HEK293 (cell line): ENCODE measurements at regions not wholly inside any gene's neighbourhood (a gene's known extent, or its start where the extent isn't known, plus 50 kb on each side); places are given as distances from the start of the nearest gene placed in this dataset.

Experiments used
- CTCF ChIA-PET: fragments of 350-600 bp; formaldehyde crosslinking; extraction: SDS; loops from one replicate; lab custom pipeline; 2021; ENCODE audit warnings: antibody characterized with exemption; lab: Yijun Ruan, JAX
- POLR2A ChIA-PET: fragments of 300-600 bp; formaldehyde crosslinking; extraction: SDS; loops from one replicate; lab custom pipeline; 2020; ENCODE audit warnings: antibody characterized with exemption, inconsistent platforms; lab: Yijun Ruan, JAX
- H3K27ac ChIP-seq: fragments of 200-500 bp; sonication (Bioruptor generic); 2 replicates; pipeline ENCODE4 v1.5.1; 2014; ENCODE audit warnings: low read depth, low read length, control low read depth, inconsistent platforms; ENCODE audit errors: extremely low read depth
- H3K36me3 ChIP-seq, 2 experiments: fragments of 200-500 bp in 1 of 2; sonication (Bioruptor generic) in 1 of 2; 1 replicate in 1 of 2; 2 replicates in 1 of 2; pipeline ENCODE4 v1.5.1; 2014 to 2017; ENCODE audit warnings: inconsistent platforms in 2 of 2, low read length in 2 of 2; ENCODE audit not compliant: control insufficient read depth in 2 of 2, insufficient read depth in 1 of 2
- H3K4me1 ChIP-seq: fragments of 200-500 bp; sonication (Bioruptor generic); 2 replicates; pipeline ENCODE4 v1.5.1; 2014; ENCODE audit warnings: mild to moderate bottlenecking, low read length, inconsistent platforms; ENCODE audit not compliant: control insufficient read depth, insufficient read depth
- H3K4me3 ChIP-seq: 2 replicates; pipeline ENCODE4 v1.5.1; 2011; ENCODE audit warnings: low read depth, mild to moderate bottlenecking, control low read depth, low read length, moderate library complexity
- H3K9me3 ChIP-seq: fragments of 200-500 bp; sonication (Bioruptor generic); 2 replicates; pipeline ENCODE4 v1.5.1; 2014; ENCODE audit warnings: low read depth, low read length, inconsistent platforms; ENCODE audit not compliant: control insufficient read depth, insufficient read depth
- GLI2 ChIP-seq: fragments of 450-650 bp; formaldehyde crosslinking; IDR thresholded peaks from 2 replicates; pipeline ENCODE4; 2017; ENCODE audit warnings: missing biosample characterization, missing genetic modification characterization, low read depth, borderline replicate concordance
- PRDM2 ChIP-seq: fragments of 450-650 bp; formaldehyde crosslinking; IDR thresholded peaks from 2 replicates; pipeline ENCODE4 v1.5.1; 2016; ENCODE audit warnings: missing biosample characterization, missing genetic modification characterization, borderline replicate concordance
- REPIN1 ChIP-seq: fragments of 450-650 bp; formaldehyde crosslinking; IDR thresholded peaks from 2 replicates; pipeline ENCODE4 v1.5.1; 2017; ENCODE audit warnings: missing biosample characterization, missing genetic modification characterization, low read depth
- ZNF112 ChIP-seq: fragments of 450-650 bp; formaldehyde crosslinking; IDR thresholded peaks from 2 replicates; pipeline ENCODE4 v1.5.0; 2017; ENCODE audit warnings: missing biosample characterization, missing genetic modification characterization
- ZNF184 ChIP-seq: fragments of 450-650 bp; IDR thresholded peaks from 2 replicates; pipeline ENCODE4 v1.5.1; 2018; ENCODE audit warnings: missing biosample characterization, mild to moderate bottlenecking, missing genetic modification characterization
- ZNF292 ChIP-seq: fragments of 450-650 bp; formaldehyde crosslinking; IDR thresholded peaks from 2 replicates; pipeline ENCODE4 v1.5.1; 2016; ENCODE audit warnings: low read depth, missing biosample characterization, missing genetic modification characterization, borderline replicate concordance
- ZNF302 ChIP-seq: fragments of 450-650 bp; formaldehyde crosslinking; IDR thresholded peaks from 2 replicates; pipeline ENCODE4 v1.5.1; 2016; ENCODE audit warnings: missing biosample characterization, missing genetic modification characterization, low read depth
- ZNF558 ChIP-seq: fragments of 450-650 bp; formaldehyde crosslinking; IDR thresholded peaks from 2 replicates; pipeline ENCODE4 v1.5.1; 2016; ENCODE audit warnings: missing biosample characterization, missing genetic modification characterization
- ZNF560 ChIP-seq: fragments of 450-650 bp; formaldehyde crosslinking; IDR thresholded peaks from 2 replicates; pipeline ENCODE4 v1.5.1; 2017; ENCODE audit warnings: missing biosample characterization, missing genetic modification characterization, borderline replicate concordance
- ZNF571 ChIP-seq: fragments of 450-650 bp; formaldehyde crosslinking; IDR thresholded peaks from 2 replicates; pipeline ENCODE4 v1.5.0; 2017; ENCODE audit warnings: missing biosample characterization, missing genetic modification characterization
- ZNF600 ChIP-seq: fragments of 450-650 bp; formaldehyde crosslinking; IDR thresholded peaks from 2 replicates; pipeline ENCODE4 v1.5.1; 2016; ENCODE audit warnings: missing biosample characterization, missing genetic modification characterization
- ZNF768 ChIP-seq: fragments of 450-650 bp; formaldehyde crosslinking; IDR thresholded peaks from 2 replicates; pipeline ENCODE4 v1.5.1; 2018; ENCODE audit warnings: missing biosample characterization, mild to moderate bottlenecking, missing genetic modification characterization
- ZNF837 ChIP-seq: fragments of 450-650 bp; formaldehyde crosslinking; IDR thresholded peaks from 2 replicates; pipeline ENCODE4 v1.5.1; 2016; ENCODE audit warnings: missing biosample characterization, missing genetic modification characterization
- ZSCAN23 ChIP-seq: fragments of 450-650 bp; formaldehyde crosslinking; IDR thresholded peaks from 2 replicates; pipeline ENCODE4 v1.5.1; 2016; ENCODE audit warnings: missing biosample characterization, missing genetic modification characterization
- TF ChIP-seq, protein P1 (sequence below): fragments of 450-650 bp; formaldehyde crosslinking; IDR thresholded peaks from 2 replicates; pipeline ENCODE4 v1.5.1; 2017; ENCODE audit warnings: missing biosample characterization, missing genetic modification characterization
- TF ChIP-seq, protein P2 (sequence below): fragments of 450-650 bp; formaldehyde crosslinking; IDR thresholded peaks from 2 replicates; pipeline ENCODE4 v1.5.1; 2016; ENCODE audit warnings: missing biosample characterization, missing genetic modification characterization
- TF ChIP-seq, protein P3 (sequence below): fragments of 450-650 bp; formaldehyde crosslinking; optimal IDR thresholded peaks from 2 replicates; pipeline ENCODE3; 2016; ENCODE audit warnings: missing biosample characterization, mild to moderate bottlenecking, missing genetic modification characterization
- TF ChIP-seq, protein P4 (sequence below): fragments of 450-650 bp; formaldehyde crosslinking; IDR thresholded peaks from 2 replicates; pipeline ENCODE4 v1.5.1; 2017; ENCODE audit warnings: missing biosample characterization, mild to moderate bottlenecking, missing genetic modification characterization, moderate library complexity

GRCh38 chr1:212233321-212233720 lies 51.9 kb upstream of the PPP2R5A start:
- H3K9me3 ChIP-seq = no peaks in the 10 kb centered on the region
- H3K4me1 ChIP-seq = peaks cover 3% of the 10 kb centered on the region; the same call in 1 of the 2 replicates
- CTCF ChIA-PET = interaction anchor here (0.7 to 1.0 kb wide), 2 partner anchors 56 to 223 kb away, joined by 3 to 4 read pairs; no protein-coding TSS in a partner anchor
- no peak for TF ChIP-seq GLI2
- TF ChIP-seq ZNF837 = no peak
- TF ChIP-seq, protein P1, sequence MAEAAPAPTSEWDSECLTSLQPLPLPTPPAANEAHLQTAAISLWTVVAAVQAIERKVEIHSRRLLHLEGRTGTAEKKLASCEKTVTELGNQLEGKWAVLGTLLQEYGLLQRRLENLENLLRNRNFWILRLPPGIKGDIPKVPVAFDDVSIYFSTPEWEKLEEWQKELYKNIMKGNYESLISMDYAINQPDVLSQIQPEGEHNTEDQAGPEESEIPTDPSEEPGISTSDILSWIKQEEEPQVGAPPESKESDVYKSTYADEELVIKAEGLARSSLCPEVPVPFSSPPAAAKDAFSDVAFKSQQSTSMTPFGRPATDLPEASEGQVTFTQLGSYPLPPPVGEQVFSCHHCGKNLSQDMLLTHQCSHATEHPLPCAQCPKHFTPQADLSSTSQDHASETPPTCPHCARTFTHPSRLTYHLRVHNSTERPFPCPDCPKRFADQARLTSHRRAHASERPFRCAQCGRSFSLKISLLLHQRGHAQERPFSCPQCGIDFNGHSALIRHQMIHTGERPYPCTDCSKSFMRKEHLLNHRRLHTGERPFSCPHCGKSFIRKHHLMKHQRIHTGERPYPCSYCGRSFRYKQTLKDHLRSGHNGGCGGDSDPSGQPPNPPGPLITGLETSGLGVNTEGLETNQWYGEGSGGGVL (tag by site-specific recombination) = no peak
- no peak for TF ChIP-seq ZNF184 (tag by site-specific recombination)
- no peak for TF ChIP-seq REPIN1 (tag by site-specific recombination)
- no peak for TF ChIP-seq ZNF560 (tag by site-specific recombination)
- no peak for TF ChIP-seq ZNF768
- TF ChIP-seq, protein P2, sequence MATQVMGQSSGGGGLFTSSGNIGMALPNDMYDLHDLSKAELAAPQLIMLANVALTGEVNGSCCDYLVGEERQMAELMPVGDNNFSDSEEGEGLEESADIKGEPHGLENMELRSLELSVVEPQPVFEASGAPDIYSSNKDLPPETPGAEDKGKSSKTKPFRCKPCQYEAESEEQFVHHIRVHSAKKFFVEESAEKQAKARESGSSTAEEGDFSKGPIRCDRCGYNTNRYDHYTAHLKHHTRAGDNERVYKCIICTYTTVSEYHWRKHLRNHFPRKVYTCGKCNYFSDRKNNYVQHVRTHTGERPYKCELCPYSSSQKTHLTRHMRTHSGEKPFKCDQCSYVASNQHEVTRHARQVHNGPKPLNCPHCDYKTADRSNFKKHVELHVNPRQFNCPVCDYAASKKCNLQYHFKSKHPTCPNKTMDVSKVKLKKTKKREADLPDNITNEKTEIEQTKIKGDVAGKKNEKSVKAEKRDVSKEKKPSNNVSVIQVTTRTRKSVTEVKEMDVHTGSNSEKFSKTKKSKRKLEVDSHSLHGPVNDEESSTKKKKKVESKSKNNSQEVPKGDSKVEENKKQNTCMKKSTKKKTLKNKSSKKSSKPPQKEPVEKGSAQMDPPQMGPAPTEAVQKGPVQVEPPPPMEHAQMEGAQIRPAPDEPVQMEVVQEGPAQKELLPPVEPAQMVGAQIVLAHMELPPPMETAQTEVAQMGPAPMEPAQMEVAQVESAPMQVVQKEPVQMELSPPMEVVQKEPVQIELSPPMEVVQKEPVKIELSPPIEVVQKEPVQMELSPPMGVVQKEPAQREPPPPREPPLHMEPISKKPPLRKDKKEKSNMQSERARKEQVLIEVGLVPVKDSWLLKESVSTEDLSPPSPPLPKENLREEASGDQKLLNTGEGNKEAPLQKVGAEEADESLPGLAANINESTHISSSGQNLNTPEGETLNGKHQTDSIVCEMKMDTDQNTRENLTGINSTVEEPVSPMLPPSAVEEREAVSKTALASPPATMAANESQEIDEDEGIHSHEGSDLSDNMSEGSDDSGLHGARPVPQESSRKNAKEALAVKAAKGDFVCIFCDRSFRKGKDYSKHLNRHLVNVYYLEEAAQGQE = no peak
- no peak for TF ChIP-seq ZSCAN23 (tag by site-specific recombination)
- TF ChIP-seq, protein P3, sequence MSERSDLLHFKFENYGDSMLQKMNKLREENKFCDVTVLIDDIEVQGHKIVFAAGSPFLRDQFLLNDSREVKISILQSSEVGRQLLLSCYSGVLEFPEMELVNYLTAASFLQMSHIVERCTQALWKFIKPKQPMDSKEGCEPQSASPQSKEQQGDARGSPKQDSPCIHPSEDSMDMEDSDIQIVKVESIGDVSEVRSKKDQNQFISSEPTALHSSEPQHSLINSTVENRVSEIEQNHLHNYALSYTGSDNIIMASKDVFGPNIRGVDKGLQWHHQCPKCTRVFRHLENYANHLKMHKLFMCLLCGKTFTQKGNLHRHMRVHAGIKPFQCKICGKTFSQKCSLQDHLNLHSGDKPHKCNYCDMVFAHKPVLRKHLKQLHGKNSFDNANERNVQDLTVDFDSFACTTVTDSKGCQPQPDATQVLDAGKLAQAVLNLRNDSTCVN = no peak
- TF ChIP-seq, protein P4, sequence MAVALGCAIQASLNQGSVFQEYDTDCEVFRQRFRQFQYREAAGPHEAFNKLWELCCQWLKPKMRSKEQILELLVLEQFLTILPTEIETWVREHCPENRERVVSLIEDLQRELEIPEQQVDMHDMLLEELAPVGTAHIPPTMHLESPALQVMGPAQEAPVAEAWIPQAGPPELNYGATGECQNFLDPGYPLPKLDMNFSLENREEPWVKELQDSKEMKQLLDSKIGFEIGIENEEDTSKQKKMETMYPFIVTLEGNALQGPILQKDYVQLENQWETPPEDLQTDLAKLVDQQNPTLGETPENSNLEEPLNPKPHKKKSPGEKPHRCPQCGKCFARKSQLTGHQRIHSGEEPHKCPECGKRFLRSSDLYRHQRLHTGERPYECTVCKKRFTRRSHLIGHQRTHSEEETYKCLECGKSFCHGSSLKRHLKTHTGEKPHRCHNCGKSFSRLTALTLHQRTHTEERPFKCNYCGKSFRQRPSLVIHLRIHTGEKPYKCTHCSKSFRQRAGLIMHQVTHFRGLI (tag by site-specific recombination) = no peak
- no peak for TF ChIP-seq ZNF558 (tag by site-specific recombination)
- TF ChIP-seq PRDM2 = no peak
- TF ChIP-seq ZNF600 = no peak
- TF ChIP-seq ZNF302 (tag by site-specific recombination) = no peak
- TF ChIP-seq ZNF292 (tag by site-specific recombination) = no peak
- TF ChIP-seq ZNF112 = no peak
- no peak for TF ChIP-seq ZNF571
- TF ChIP-seq, all 188 proteins: peak for 0
- POLR2A ChIA-PET = no interaction called here
- Histone ChIP-seq H3K4me3 (no peak overlapping the region), H3K27ac (no peak overlapping the region), H3K36me3 (no peaks in the 10 kb centered on the region)
